Spleen (tissue), 7 donors: ENCODE measurements at regions not wholly inside any gene's neighbourhood (a gene's known extent, or its start where the extent isn't known, plus 50 kb on each side); places are given as distances from the start of the nearest gene placed in this dataset.

Experiments used
- CTCF ChIP-seq, 11 experiments: fragments of 200-600 bp in 7 of 11; fragments of 450-650 bp in 4 of 11; sonication (generic) in 4 of 11; IDR thresholded peaks in 8 of 11; conservative IDR thresholded peaks in 3 of 11; 1 replicate in 7 of 11; 2 replicates in 4 of 11; pipeline versions ENCODE4 v1.4.0 to v1.8.0; 2016 to 2021; ENCODE audit warnings: antibody characterized with exemption in 11 of 11, inconsistent platforms in 4 of 11, mild to moderate bottlenecking in 1 of 11
- POLR2A ChIP-seq, 3 donors: fragments of 450-650 bp; IDR thresholded peaks; one replicate each; pipeline ENCODE4 v1.5.1; 2017; ENCODE audit warnings: antibody characterized with exemption in 3 of 3, mild to moderate bottlenecking in 1 of 3
- donor health status: DM: no; HTN: no; CAD: no; lungs with moderate emphysema.
- donor health status: DM: no; HTN: no; CAD: no.
- donor health status: DM: no; HTN: no; CAD: no.

- TF ChIP-seq CTCF (IDR thresholded peaks at IDR 0.05 in 8 of 11, conservative IDR thresholded peaks at IDR 0.05 in 3 of 11) (no peak), POLR2A (IDR thresholded peaks at IDR 0.05) (no peak)
These were observed 72.1 kb downstream of the SLITRK1 start for GRCh38 chr13:83810136-83810535.
